H9 (cell line): ENCODE measurements at regions not wholly inside any gene's neighbourhood (a gene's known extent, or its start where the extent isn't known, plus 50 kb on each side); places are given as distances from the start of the nearest gene placed in this dataset.

Source experiments
- DNase-seq: peaks from one replicate; pipeline ENCODE4 v3.0.0-alpha.2; 2017
- H2AFZ ChIP-seq: one replicate; pipeline ENCODE4 v1.6.1; 2013; ENCODE audit warnings: mild to moderate bottlenecking, low read length, control low read depth, moderate library complexity
- H2AK5ac ChIP-seq: 2 replicates; pipeline ENCODE4 v1.6.1; 2013; ENCODE audit warnings: low read length, control low read depth, mixed read lengths; ENCODE audit not compliant: insufficient read length
- H2BK120ac ChIP-seq: one replicate; pipeline ENCODE4 v1.6.1; 2013; ENCODE audit warnings: low read depth, mild to moderate bottlenecking, low read length, control low read depth, inconsistent platforms; ENCODE audit not compliant: poor library complexity, severe bottlenecking
- H2BK12ac ChIP-seq: 2 replicates; pipeline ENCODE4 v1.6.1; 2013; ENCODE audit warnings: low read length, control low read depth, mixed read lengths, low read depth; ENCODE audit not compliant: insufficient read length
- H2BK15ac ChIP-seq: 2 replicates; pipeline ENCODE4 v1.6.1; 2013; ENCODE audit warnings: low read depth, low read length, control low read depth
- H2BK20ac ChIP-seq: one replicate; pipeline ENCODE4 v1.6.1; 2013; ENCODE audit warnings: low read depth, mild to moderate bottlenecking, low read length, control low read depth, inconsistent platforms; ENCODE audit not compliant: poor library complexity, severe bottlenecking
- H2BK5ac ChIP-seq: 2 replicates; pipeline ENCODE4 v1.6.1; 2013; ENCODE audit warnings: low read length, control low read depth, mixed read lengths; ENCODE audit not compliant: insufficient read length
- H3K14ac ChIP-seq: 2 replicates; pipeline ENCODE4 v1.6.1; 2013; ENCODE audit warnings: low read length, control low read depth; ENCODE audit not compliant: insufficient read depth
- H3K18ac ChIP-seq: 2 replicates; pipeline ENCODE4 v1.6.1; 2013; ENCODE audit warnings: low read depth, mild to moderate bottlenecking, mixed read lengths, low read length, control low read depth; ENCODE audit not compliant: insufficient read length
- H3K23ac ChIP-seq: 2 replicates; pipeline ENCODE4 v1.6.1; 2013; ENCODE audit warnings: low read length, control low read depth, mixed read lengths, low read depth; ENCODE audit not compliant: insufficient read length
- H3K23me2 ChIP-seq: 2 replicates; pipeline ENCODE4 v1.6.1; 2013; ENCODE audit warnings: low read depth, mild to moderate bottlenecking, mixed read lengths, low read length, control low read depth; ENCODE audit not compliant: insufficient read length, poor library complexity, severe bottlenecking
- H3K27ac ChIP-seq: 2 replicates; pipeline ENCODE4 v1.5.1; 2013; ENCODE audit warnings: low read length, control low read depth, mixed read lengths, low read depth; ENCODE audit not compliant: insufficient read length
- H3K27me3 ChIP-seq: 2 replicates; pipeline ENCODE4 v1.6.1; 2013; ENCODE audit warnings: low read length, control low read depth, inconsistent platforms; ENCODE audit not compliant: insufficient read depth
- H3K4ac ChIP-seq: 2 replicates; pipeline ENCODE4 v1.6.1; 2013; ENCODE audit warnings: low read depth, mild to moderate bottlenecking, control low read depth, inconsistent platforms, low read length, moderate library complexity
- H3K4me1 ChIP-seq: 2 replicates; pipeline ENCODE4 v1.6.1; 2013; ENCODE audit warnings: low read length, control low read depth, inconsistent platforms; ENCODE audit not compliant: insufficient read depth
- H3K4me2 ChIP-seq: 2 replicates; pipeline ENCODE4 v1.6.1; 2013; ENCODE audit warnings: low read length, control low read depth, mixed read lengths; ENCODE audit not compliant: insufficient read length, insufficient read depth
- H3K56ac ChIP-seq: 2 replicates; pipeline ENCODE4 v1.6.1; 2013; ENCODE audit warnings: low read depth, mild to moderate bottlenecking, mixed read lengths, low read length, control low read depth; ENCODE audit not compliant: insufficient read length
- H3K79me1 ChIP-seq: 2 replicates; pipeline ENCODE4 v1.6.1; 2013; ENCODE audit warnings: low read depth, mild to moderate bottlenecking, moderate library complexity, low read length, control low read depth, inconsistent platforms; ENCODE audit not compliant: insufficient read depth, poor library complexity, severe bottlenecking
- H3K79me2 ChIP-seq: 2 replicates; pipeline ENCODE4 v1.6.1; 2013; ENCODE audit warnings: low read length, control low read depth, inconsistent platforms; ENCODE audit not compliant: insufficient read depth
- H3K9ac ChIP-seq: 2 replicates; pipeline ENCODE4 v1.6.1; 2013; ENCODE audit warnings: low read length, control low read depth, mixed read lengths; ENCODE audit not compliant: insufficient read length; ENCODE audit errors: extremely low read depth
- H3K9me3 ChIP-seq: one replicate; pipeline ENCODE4 v1.6.1; 2013; ENCODE audit warnings: low read depth, low read length, inconsistent platforms; ENCODE audit not compliant: control insufficient read depth
- H3T11ph ChIP-seq: one replicate; pipeline ENCODE4 v1.6.1; 2013; ENCODE audit warnings: mild to moderate bottlenecking, low read length, control low read depth, inconsistent platforms
- H4K20me1 ChIP-seq: one replicate; pipeline ENCODE4 v1.6.1; 2013; ENCODE audit not compliant: control insufficient read depth, insufficient read length, insufficient read depth
- H4K5ac ChIP-seq: 2 replicates; pipeline ENCODE4 v1.6.1; 2013; ENCODE audit warnings: low read depth, mild to moderate bottlenecking, mixed read lengths, low read length, control low read depth; ENCODE audit not compliant: insufficient read length
- H4K8ac ChIP-seq: replicated peaks from 2 replicates; pipeline ENCODE4 v1.6.1; 2013; ENCODE audit warnings: low read length, control low read depth, mixed read lengths, low read depth; ENCODE audit not compliant: insufficient read length
- H4K91ac ChIP-seq: 2 replicates; pipeline ENCODE4 v1.6.1; 2013; ENCODE audit warnings: low read depth, mild to moderate bottlenecking, moderate library complexity, mixed read lengths, low read length, control low read depth; ENCODE audit not compliant: insufficient read length
- H3K27ac Mint-ChIP-seq, 3 experiments: 2 replicates in 2 of 3; 3 replicates in 1 of 3; pipeline ENCODE4 v1.8.0; 2020 to 2021; ENCODE audit warnings: mixed read lengths in 3 of 3, mild to moderate bottlenecking in 1 of 3, moderate library complexity in 1 of 3
- H3K27me3 Mint-ChIP-seq: 2 replicates; pipeline ENCODE4 v1.8.0; 2021; ENCODE audit warnings: low read depth, mild to moderate bottlenecking, moderate library complexity, mixed read lengths
- H3K36me3 Mint-ChIP-seq, 3 experiments: 2 replicates in 2 of 3; 3 replicates in 1 of 3; pipeline ENCODE4 v1.8.0; 2020 to 2021; ENCODE audit warnings: low read depth in 3 of 3, mixed read lengths in 3 of 3; ENCODE audit not compliant: insufficient read depth in 1 of 3
- H3K4me1 Mint-ChIP-seq, 2 experiments: 2 replicates each; pipeline ENCODE4 v1.8.0; 2020; ENCODE audit warnings: mixed read lengths in 2 of 2
- H3K4me3 Mint-ChIP-seq, 2 experiments: 2 replicates in 1 of 2; 3 replicates in 1 of 2; pipeline ENCODE4 v1.8.0; 2020 to 2021; ENCODE audit warnings: mild to moderate bottlenecking in 2 of 2, mixed read lengths in 2 of 2, moderate library complexity in 1 of 2
- H3K9me3 Mint-ChIP-seq, 2 experiments: 2 replicates in 1 of 2; 3 replicates in 1 of 2; pipeline ENCODE4 v1.8.0; 2020; ENCODE audit warnings: mild to moderate bottlenecking in 2 of 2, mixed read lengths in 2 of 2, moderate library complexity in 1 of 2
- WGBS: extraction: QIAGEN DNeasy Blood & Tissue Kit; methylation state at CpG from one replicate; pipeline ENCODE4 v1.1.7; 2013; ENCODE audit warnings: missing lambda C conversion rate, low lambda C conversion rate, mixed read lengths; ENCODE audit not compliant: insufficient read length; ENCODE audit errors: extremely low coverage; 5-methylcytosine and 5-hydroxymethylcytosine counted together
- TF ChIP-seq, protein P1 (sequence below): fragments of 200-600 bp; sonication (generic); conservative IDR thresholded peaks from 3 replicates; pipeline ENCODE4 v1.8.0; 2021; ENCODE audit warnings: antibody characterized with exemption, mild to moderate bottlenecking

- Histone ChIP-seq H3K79me1 (no peaks in the 10 kb centered on the region), H3K4me1 (no peaks in the 10 kb centered on the region), H2AK5ac (no peak overlapping the region), H3T11ph (no peak overlapping the region), H2BK5ac (no peak overlapping the region), H4K5ac (no peak overlapping the region), H3K14ac (no peak overlapping the region), H3K9ac (no peak overlapping the region), H4K91ac (no peak overlapping the region), H3K4me2 (no peak overlapping the region), H3K4ac (no peak overlapping the region), H3K18ac (no peak overlapping the region), H2BK20ac (no peak overlapping the region), H2AFZ (no peak overlapping the region), H2BK12ac (no peak overlapping the region), H4K20me1 (no peaks in the 10 kb centered on the region), H3K23ac (no peak overlapping the region), H3K9me3 (no peaks in the 10 kb centered on the region), H2BK120ac (no peak overlapping the region), H2BK15ac (no peak overlapping the region), H3K56ac (no peak overlapping the region), H3K27me3 (no peaks in the 10 kb centered on the region), H4K8ac (no peak overlapping the region), H3K23me2 (no peaks in the 10 kb centered on the region), H3K79me2 (no peaks in the 10 kb centered on the region), H3K27ac (no peak overlapping the region)
- no CpG with 5 or more reads among the region's 3 CpGs for WGBS
- TF ChIP-seq, protein P1, sequence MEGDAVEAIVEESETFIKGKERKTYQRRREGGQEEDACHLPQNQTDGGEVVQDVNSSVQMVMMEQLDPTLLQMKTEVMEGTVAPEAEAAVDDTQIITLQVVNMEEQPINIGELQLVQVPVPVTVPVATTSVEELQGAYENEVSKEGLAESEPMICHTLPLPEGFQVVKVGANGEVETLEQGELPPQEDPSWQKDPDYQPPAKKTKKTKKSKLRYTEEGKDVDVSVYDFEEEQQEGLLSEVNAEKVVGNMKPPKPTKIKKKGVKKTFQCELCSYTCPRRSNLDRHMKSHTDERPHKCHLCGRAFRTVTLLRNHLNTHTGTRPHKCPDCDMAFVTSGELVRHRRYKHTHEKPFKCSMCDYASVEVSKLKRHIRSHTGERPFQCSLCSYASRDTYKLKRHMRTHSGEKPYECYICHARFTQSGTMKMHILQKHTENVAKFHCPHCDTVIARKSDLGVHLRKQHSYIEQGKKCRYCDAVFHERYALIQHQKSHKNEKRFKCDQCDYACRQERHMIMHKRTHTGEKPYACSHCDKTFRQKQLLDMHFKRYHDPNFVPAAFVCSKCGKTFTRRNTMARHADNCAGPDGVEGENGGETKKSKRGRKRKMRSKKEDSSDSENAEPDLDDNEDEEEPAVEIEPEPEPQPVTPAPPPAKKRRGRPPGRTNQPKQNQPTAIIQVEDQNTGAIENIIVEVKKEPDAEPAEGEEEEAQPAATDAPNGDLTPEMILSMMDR = no peak
- Mint-ChIP-seq H3K36me3 (no peaks in the 10 kb centered on the region), H3K27ac (no peak overlapping the region), H3K4me1 (peaks cover 0 to 4% of the 10 kb centered on the region in 2 experiments; a peak in 2 of 4 replicates), H3K9me3 (no peaks in the 10 kb centered on the region), H3K4me3 (no peak overlapping the region), H3K27me3 (no peaks in the 10 kb centered on the region)
- no peak for DNase-seq
Measured at GRCh38 chr10:21014141-21014540, 117.0 kb upstream of the NEBL start.
